IMR-90 (cell line): ENCODE measurements at regions not wholly inside any gene's neighbourhood (a gene's known extent, or its start where the extent isn't known, plus 50 kb on each side); places are given as distances from the start of the nearest gene placed in this dataset.

Experiments used
- ATAC-seq: fragments of 200-7000 bp; cut with Tn5 transposase; 2 replicates; pipeline ENCODE4 v1.9.1; 2020; ENCODE audit warnings: low read depth, mild to moderate bottlenecking, moderate library complexity
- BruUV-seq: library from RNA; stranded (reverse); fragments of 400-500 nt; replicated peaks from 2 replicates; lab custom pipeline; 2021; lab: Mats Ljungman, UMichigan
- CTCF ChIA-PET: fragments of 300-600 bp; formaldehyde crosslinking; extraction: SDS; loops from one replicate; lab custom pipeline; 2021; ENCODE audit warnings: antibody characterized with exemption; lab: Yijun Ruan, JAX
- POLR2A ChIA-PET: fragments of 300-600 bp; sonication (Branson Sonifier 250); formaldehyde crosslinking; loops from one replicate; lab custom pipeline; 2022; ENCODE audit warnings: antibody characterized with exemption; ENCODE audit not compliant: unreplicated experiment; lab: Charles Lee
- DNase-seq: peaks from one replicate; pipeline ENCODE4 v3.0.0; 2013
- H2AFZ ChIP-seq: replicated peaks from 2 replicates; pipeline ENCODE3; 2013; ENCODE audit warnings: low read length, mild to moderate bottlenecking; ENCODE audit not compliant: poor library complexity
- H2AK5ac ChIP-seq: 2 replicates; pipeline ENCODE4 v1.6.1; 2013; ENCODE audit warnings: low read depth, low read length, inconsistent platforms
- H2AK9ac ChIP-seq: replicated peaks from 2 replicates; pipeline ENCODE3; 2013; ENCODE audit warnings: mild to moderate bottlenecking, low read depth, low read length, moderate library complexity; ENCODE audit not compliant: poor library complexity
- H2BK120ac ChIP-seq: 2 replicates; pipeline ENCODE4 v1.6.1; 2013; ENCODE audit warnings: low read depth, low read length, inconsistent platforms
- H2BK15ac ChIP-seq: 3 replicates; pipeline ENCODE4 v1.6.1; 2013; ENCODE audit warnings: low read depth, low read length, inconsistent platforms
- H2BK20ac ChIP-seq: 2 replicates; pipeline ENCODE4 v1.6.1; 2013; ENCODE audit warnings: low read depth, mild to moderate bottlenecking, inconsistent platforms, low read length, moderate library complexity
- H2BK5ac ChIP-seq: 2 replicates; pipeline ENCODE4 v1.6.1; 2013; ENCODE audit warnings: mild to moderate bottlenecking, low read depth, low read length, inconsistent platforms; ENCODE audit not compliant: poor library complexity, severe bottlenecking
- H3K14ac ChIP-seq: replicated peaks from 2 replicates; pipeline ENCODE4 v1.6.1; 2013; ENCODE audit warnings: low read depth, low read length, inconsistent platforms
- H3K18ac ChIP-seq: 2 replicates; pipeline ENCODE4 v1.6.1; 2013; ENCODE audit warnings: low read depth, low read length, control low read depth
- H3K23ac ChIP-seq: 2 replicates; pipeline ENCODE4 v1.6.1; 2013; ENCODE audit warnings: low read depth, low read length, inconsistent platforms
- H3K27ac ChIP-seq: 2 replicates; pipeline ENCODE4 v1.5.1; 2013; ENCODE audit warnings: mild to moderate bottlenecking, control low read depth, low read length; ENCODE audit not compliant: insufficient read depth
- H3K27me3 ChIP-seq: 2 replicates; pipeline ENCODE4 v1.6.1; 2013; ENCODE audit warnings: low read length; ENCODE audit not compliant: control insufficient read depth, insufficient read depth
- H3K36me3 ChIP-seq: 2 replicates; pipeline ENCODE4 v1.6.1; 2013; ENCODE audit warnings: low read length, mixed read lengths; ENCODE audit not compliant: control insufficient read depth, insufficient read depth
- H3K4ac ChIP-seq: 2 replicates; pipeline ENCODE4 v1.6.1; 2013; ENCODE audit warnings: low read depth, low read length, inconsistent platforms
- H3K4me1 ChIP-seq: 2 replicates; pipeline ENCODE4 v1.6.1; 2013; ENCODE audit warnings: low read length, mixed read lengths; ENCODE audit not compliant: control insufficient read depth, insufficient read depth
- H3K4me2 ChIP-seq: 2 replicates; pipeline ENCODE4 v1.6.1; 2013; ENCODE audit warnings: low read depth, mild to moderate bottlenecking, control low read depth, low read length, moderate library complexity
- H3K4me3 ChIP-seq: 2 replicates; pipeline ENCODE4 v1.5.1; 2013; ENCODE audit warnings: low read depth, mild to moderate bottlenecking, control low read depth, low read length, moderate library complexity; ENCODE audit not compliant: insufficient read depth
- H3K56ac ChIP-seq: 2 replicates; pipeline ENCODE4 v1.6.1; 2013; ENCODE audit warnings: low read length, inconsistent platforms; ENCODE audit not compliant: insufficient read depth; ENCODE audit errors: extremely low read depth
- H3K79me1 ChIP-seq, 2 experiments: 2 replicates each; pipeline ENCODE4 v1.6.1; 2013; ENCODE audit warnings: low read length in 2 of 2, inconsistent platforms in 1 of 2, low read depth in 1 of 2
- H3K9ac ChIP-seq: 2 replicates; pipeline ENCODE4 v1.6.1; 2013; ENCODE audit warnings: low read depth, low read length, control low read depth
- H3K9me1 ChIP-seq: 2 replicates; pipeline ENCODE4 v1.6.1; 2013; ENCODE audit warnings: low read length, inconsistent platforms; ENCODE audit not compliant: insufficient read depth
- H3K9me3 ChIP-seq: 2 replicates; pipeline ENCODE4 v1.6.1; 2013; ENCODE audit warnings: low read length; ENCODE audit not compliant: control insufficient read depth, insufficient read depth
- H4K20me1 ChIP-seq: 2 replicates; pipeline ENCODE4 v1.6.1; 2013; ENCODE audit warnings: low read length, inconsistent platforms; ENCODE audit not compliant: insufficient read depth
- H4K5ac ChIP-seq: 2 replicates; pipeline ENCODE4 v1.6.1; 2013; ENCODE audit warnings: mild to moderate bottlenecking, low read depth, low read length, control low read depth
- H4K8ac ChIP-seq, 2 experiments: 2 replicates each; pipeline ENCODE4 v1.6.1; 2013; ENCODE audit warnings: low read depth in 2 of 2, low read length in 2 of 2, control low read depth in 1 of 2, inconsistent platforms in 1 of 2
- H4K91ac ChIP-seq: 2 replicates; pipeline ENCODE4 v1.6.1; 2013; ENCODE audit warnings: low read depth, low read length, inconsistent platforms; ENCODE audit not compliant: insufficient read depth
- BHLHE40 ChIP-seq: fragments of 150-350 bp; IDR thresholded peaks from 2 replicates; pipeline ENCODE4 v1.6.1; 2016; ENCODE audit warnings: mild to moderate bottlenecking, low read depth, low read length
- CEBPB ChIP-seq: IDR thresholded peaks from 2 replicates; pipeline ENCODE4 v1.6.1; 2012; ENCODE audit warnings: low read depth, low read length, improper control_type of control experiment
- CHD1 ChIP-seq: IDR thresholded peaks from 2 replicates; pipeline ENCODE4 v1.6.1; 2012; ENCODE audit warnings: low read depth, low read length, improper control_type of control experiment
- FOS ChIP-seq: fragments of 150-350 bp; IDR thresholded peaks from 2 replicates; pipeline ENCODE4 v1.6.1; 2016; ENCODE audit warnings: low read depth, low read length
- MAFK ChIP-seq: IDR thresholded peaks from 2 replicates; pipeline ENCODE4 v1.6.1; 2012; ENCODE audit warnings: low read depth, low read length, improper control_type of control experiment
- MAZ ChIP-seq: IDR thresholded peaks from 2 replicates; pipeline ENCODE4 v1.6.1; 2012; ENCODE audit warnings: low read depth, mild to moderate bottlenecking, low read length, improper control_type of control experiment, moderate library complexity, borderline replicate concordance
- MXI1 ChIP-seq: IDR thresholded peaks from 2 replicates; pipeline ENCODE4 v1.6.1; 2012; ENCODE audit warnings: low read depth, mild to moderate bottlenecking, low read length, moderate library complexity, borderline replicate concordance
- NFE2L2 ChIP-seq: fragments of 150-350 bp; IDR thresholded peaks from 2 replicates; pipeline ENCODE4 v1.6.1; 2016; ENCODE audit warnings: low read depth, mild to moderate bottlenecking, low read length
- POLR2A ChIP-seq: IDR thresholded peaks from 2 replicates; pipeline ENCODE4 v1.6.1; 2012; ENCODE audit warnings: mild to moderate bottlenecking, low read depth, low read length
- RAD21 ChIP-seq: IDR thresholded peaks from 2 replicates; pipeline ENCODE4 v1.6.1; 2012; ENCODE audit warnings: low read length, improper control_type of control experiment
- RCOR1 ChIP-seq: IDR thresholded peaks from 2 replicates; pipeline ENCODE4 v1.6.1; 2012; ENCODE audit warnings: mild to moderate bottlenecking, low read length, improper control_type of control experiment; ENCODE audit not compliant: insufficient replicate concordance
- RFX5 ChIP-seq: IDR thresholded peaks from 2 replicates; pipeline ENCODE4 v1.8.0; 2012; ENCODE audit warnings: low read depth, mild to moderate bottlenecking, low read length, moderate library complexity
- SMC3 ChIP-seq: fragments of 150-350 bp; IDR thresholded peaks from 2 replicates; pipeline ENCODE4 v1.6.1; 2016; ENCODE audit warnings: low read depth, mild to moderate bottlenecking, antibody characterized with exemption, low read length, moderate library complexity
- WGBS, 2 experiments: methylation state at CpG; one replicate each; pipeline versions ENCODE4 v1.1.5 to v1.1.7; 2013; ENCODE audit warnings: missing lambda C conversion rate in 2 of 2; ENCODE audit not compliant: insufficient read length in 1 of 2; ENCODE audit errors: extremely low coverage in 2 of 2; 5-methylcytosine and 5-hydroxymethylcytosine counted together
- dilution Hi-C: fragments of 300-500 bp; cut with HindIII; formaldehyde crosslinking; loops from one replicate; pipeline ENCODE4 v1.14.3; 2018; ENCODE audit warnings: low sequenced_read_pairs; ENCODE audit not compliant: unreplicated experiment
- in situ Hi-C: fragments of 300-500 bp; cut with MboI; formaldehyde crosslinking; loops from 3 replicates; pipeline ENCODE4 v1.14.3; 2019; ENCODE audit warnings: low sequenced_read_pairs, inconsistent platforms, mixed read lengths
- intact Hi-C: fragments of 100-400 bp; cut with micrococcal nuclease; formaldehyde crosslinking; loops from 2 replicates; pipeline ENCODE4 v1.10.0; 2022
- TF ChIP-seq, protein P1 (sequence below): fragments of 150-350 bp; IDR thresholded peaks from 2 replicates; pipeline ENCODE4 v1.6.1; 2016; ENCODE audit warnings: low read depth, mild to moderate bottlenecking, low read length, moderate library complexity, borderline replicate concordance
- TF ChIP-seq, protein P2 (sequence below): fragments of 150-350 bp; IDR thresholded peaks from 2 replicates; pipeline ENCODE4 v1.6.1; 2017; ENCODE audit warnings: mild to moderate bottlenecking, antibody characterized with exemption, low read length, low read depth
- TF ChIP-seq, protein P3 (sequence below): conservative IDR thresholded peaks from 2 replicates; pipeline ENCODE4 v1.5.1; 2012; ENCODE audit warnings: mild to moderate bottlenecking, low read depth, low read length, improper control_type of control experiment

DNA sequence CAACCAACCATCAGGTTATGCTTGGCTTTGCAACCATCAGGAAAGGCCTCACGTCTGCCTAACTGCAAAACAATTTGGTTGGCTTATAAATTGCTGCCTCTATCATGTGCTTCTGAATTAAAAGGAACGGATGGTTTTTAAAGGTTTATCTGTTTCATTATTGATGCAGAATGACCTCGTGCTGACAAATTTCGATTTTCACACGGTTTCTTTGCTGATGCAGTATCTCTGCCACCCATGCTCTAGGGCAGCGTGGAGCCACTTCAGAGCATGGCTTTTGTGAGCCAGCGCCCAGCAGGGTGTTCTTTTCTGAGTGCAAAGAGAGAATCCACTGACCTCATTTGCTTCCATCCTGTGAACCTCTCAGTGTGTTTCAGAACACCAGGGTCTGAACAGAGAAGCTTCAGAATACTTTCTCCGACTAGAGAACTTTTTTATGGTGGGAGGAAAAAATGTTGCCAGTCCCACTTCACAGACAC lies 143.1 kb upstream of the L3MBTL4 start:
- no TSS peak for BruUV-seq
- Histone ChIP-seq H3K9me1 (no peaks in the 10 kb centered on the region), H2AK9ac (no peak overlapping the region), H3K27ac (no peak overlapping the region), H4K20me1 (no peaks in the 10 kb centered on the region), H3K27me3 (no peaks in the 10 kb centered on the region), H3K4me2 (no peak overlapping the region), H2AK5ac (no peak overlapping the region), H3K9ac (no peak overlapping the region), H3K56ac (no peak overlapping the region), H2BK120ac (no peak overlapping the region), H2AFZ (no peak overlapping the region), H3K14ac (no peak overlapping the region), H3K18ac (no peak overlapping the region), H3K4me3 (no peak overlapping the region), H4K91ac (no peak overlapping the region), H2BK5ac (no peak overlapping the region), H4K5ac (no peak overlapping the region), H3K4me1 (peaks cover 3% of the 10 kb centered on the region; the same call in 1 of the 2 replicates), H3K79me1 (no peaks in the 10 kb centered on the region), H2BK15ac (no peak overlapping the region), H3K36me3 (no peaks in the 10 kb centered on the region), H4K8ac (no peak overlapping the region), H3K23ac (no peak overlapping the region), H2BK20ac (no peak overlapping the region), H3K9me3 (no peaks in the 10 kb centered on the region), H3K4ac (no peak overlapping the region)
- ATAC-seq (no peak), DNase-seq (no peak)
- intact Hi-C loops (no loop called here), in situ Hi-C loops (no loop called here), dilution Hi-C loops (no loop called here)
- 60% methylated on average over 4 of the region's 8 CpGs; no CpG with 5 or more reads in 1 of the 2 experiments for WGBS, 2 experiments
- ChIA-PET POLR2A (no interaction called here), CTCF (no interaction called here)
- TF ChIP-seq RAD21 (no peak), NFE2L2 (no peak), MXI1 (no peak), RFX5 (no peak), MAFK (no peak), CEBPB (no peak), MAZ (no peak), FOS (no peak), POLR2A (no peak), CHD1 (no peak), SMC3 (no peak), RCOR1 (no peak), BHLHE40 (no peak)
- TF ChIP-seq, protein P1, sequence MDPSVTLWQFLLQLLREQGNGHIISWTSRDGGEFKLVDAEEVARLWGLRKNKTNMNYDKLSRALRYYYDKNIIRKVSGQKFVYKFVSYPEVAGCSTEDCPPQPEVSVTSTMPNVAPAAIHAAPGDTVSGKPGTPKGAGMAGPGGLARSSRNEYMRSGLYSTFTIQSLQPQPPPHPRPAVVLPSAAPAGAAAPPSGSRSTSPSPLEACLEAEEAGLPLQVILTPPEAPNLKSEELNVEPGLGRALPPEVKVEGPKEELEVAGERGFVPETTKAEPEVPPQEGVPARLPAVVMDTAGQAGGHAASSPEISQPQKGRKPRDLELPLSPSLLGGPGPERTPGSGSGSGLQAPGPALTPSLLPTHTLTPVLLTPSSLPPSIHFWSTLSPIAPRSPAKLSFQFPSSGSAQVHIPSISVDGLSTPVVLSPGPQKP = no peak
- TF ChIP-seq, protein P2, sequence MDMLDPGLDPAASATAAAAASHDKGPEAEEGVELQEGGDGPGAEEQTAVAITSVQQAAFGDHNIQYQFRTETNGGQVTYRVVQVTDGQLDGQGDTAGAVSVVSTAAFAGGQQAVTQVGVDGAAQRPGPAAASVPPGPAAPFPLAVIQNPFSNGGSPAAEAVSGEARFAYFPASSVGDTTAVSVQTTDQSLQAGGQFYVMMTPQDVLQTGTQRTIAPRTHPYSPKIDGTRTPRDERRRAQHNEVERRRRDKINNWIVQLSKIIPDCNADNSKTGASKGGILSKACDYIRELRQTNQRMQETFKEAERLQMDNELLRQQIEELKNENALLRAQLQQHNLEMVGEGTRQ = no peak
- TF ChIP-seq, protein P3, sequence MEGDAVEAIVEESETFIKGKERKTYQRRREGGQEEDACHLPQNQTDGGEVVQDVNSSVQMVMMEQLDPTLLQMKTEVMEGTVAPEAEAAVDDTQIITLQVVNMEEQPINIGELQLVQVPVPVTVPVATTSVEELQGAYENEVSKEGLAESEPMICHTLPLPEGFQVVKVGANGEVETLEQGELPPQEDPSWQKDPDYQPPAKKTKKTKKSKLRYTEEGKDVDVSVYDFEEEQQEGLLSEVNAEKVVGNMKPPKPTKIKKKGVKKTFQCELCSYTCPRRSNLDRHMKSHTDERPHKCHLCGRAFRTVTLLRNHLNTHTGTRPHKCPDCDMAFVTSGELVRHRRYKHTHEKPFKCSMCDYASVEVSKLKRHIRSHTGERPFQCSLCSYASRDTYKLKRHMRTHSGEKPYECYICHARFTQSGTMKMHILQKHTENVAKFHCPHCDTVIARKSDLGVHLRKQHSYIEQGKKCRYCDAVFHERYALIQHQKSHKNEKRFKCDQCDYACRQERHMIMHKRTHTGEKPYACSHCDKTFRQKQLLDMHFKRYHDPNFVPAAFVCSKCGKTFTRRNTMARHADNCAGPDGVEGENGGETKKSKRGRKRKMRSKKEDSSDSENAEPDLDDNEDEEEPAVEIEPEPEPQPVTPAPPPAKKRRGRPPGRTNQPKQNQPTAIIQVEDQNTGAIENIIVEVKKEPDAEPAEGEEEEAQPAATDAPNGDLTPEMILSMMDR = no peak
